ENCODE measurements at regions not wholly inside any gene's neighbourhood (a gene's known extent, or its start where the extent isn't known, plus 50 kb on each side); places are given as distances from the start of the nearest gene placed in this dataset.

DNA sequence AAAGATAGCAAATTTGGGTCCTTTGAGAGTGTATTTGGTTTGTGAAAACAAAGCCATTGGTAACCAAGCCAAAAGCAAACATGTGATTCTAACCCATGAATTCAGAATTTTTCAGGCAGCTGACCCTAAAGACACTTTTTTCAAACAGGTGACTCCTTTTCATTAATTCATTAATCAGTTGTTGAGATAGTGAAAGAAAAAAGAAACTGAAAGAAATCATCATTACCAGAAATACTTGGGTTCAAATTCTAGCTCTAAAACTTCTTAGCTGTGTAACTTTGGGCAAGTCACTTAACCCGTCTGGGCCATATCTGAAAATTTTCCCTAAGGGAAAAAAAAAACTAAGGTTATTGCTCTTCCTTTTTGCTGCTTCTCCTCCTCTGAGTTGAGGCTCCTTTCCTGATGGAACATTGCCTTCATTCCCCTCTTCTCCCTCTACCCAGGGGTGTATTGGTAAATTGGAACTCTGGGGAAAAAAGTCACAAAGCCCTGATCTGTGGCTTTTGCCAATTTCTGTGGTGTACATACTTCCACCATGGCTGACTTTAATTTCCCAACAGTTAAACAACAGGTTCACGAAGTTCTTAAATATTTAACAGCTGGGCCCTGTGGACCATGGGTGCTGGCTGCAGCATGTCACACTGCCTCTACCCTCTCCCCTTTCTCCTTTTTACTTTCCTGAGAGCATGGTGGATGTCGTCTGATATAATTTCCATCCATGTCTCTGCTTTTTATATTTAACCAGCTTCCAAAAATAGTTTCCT lies 120.3 kb downstream of the ASB7 start:
- no peaks in the 10 kb centered on the region for H3K27me3 ChIP-seq (ENCODE audit: insufficient read depth, low read length)
- no peak for DNase-seq
- H3K4me1 Mint-ChIP-seq: no peaks in the 10 kb centered on the region
- no peaks in the 10 kb centered on the region for H3K9me3 ChIP-seq (ENCODE audit: control insufficient read depth in 1 of 2, low read length in 2 of 2)
- H3K4me1 ChIP-seq (ENCODE audit: insufficient read depth, low read length): no peaks in the 10 kb centered on the region
- intact Hi-C loops (cut with micrococcal nuclease): no loop called here
- peak overlapping the region in 1 of 7 donors; percentile 62 for H3K27ac Mint-ChIP-seq
- no peaks in the 10 kb centered on the region for H3K36me3 Mint-ChIP-seq
- H3K4me3 Mint-ChIP-seq: no peak overlapping the region
- ChIA-PET POLR2A (ENCODE audit: partially characterized antibody) (no interaction called here), CTCF (ENCODE audit: partially characterized antibody) (no interaction called here)
- H3K27ac ChIP-seq (ENCODE audit: low read depth, low read length): no peak overlapping the region
- H3K9me3 Mint-ChIP-seq: no peaks in the 10 kb centered on the region
- H3K4me3 ChIP-seq (ENCODE audit: low read length in 2 of 2): no peak overlapping the region
- H3K36me3 ChIP-seq (ENCODE audit: insufficient read depth, low read length): no peaks in the 10 kb centered on the region
- H3K27me3 Mint-ChIP-seq: peaks cover 2 to 3% of the 10 kb centered on the region in 2 donors

DNA sequence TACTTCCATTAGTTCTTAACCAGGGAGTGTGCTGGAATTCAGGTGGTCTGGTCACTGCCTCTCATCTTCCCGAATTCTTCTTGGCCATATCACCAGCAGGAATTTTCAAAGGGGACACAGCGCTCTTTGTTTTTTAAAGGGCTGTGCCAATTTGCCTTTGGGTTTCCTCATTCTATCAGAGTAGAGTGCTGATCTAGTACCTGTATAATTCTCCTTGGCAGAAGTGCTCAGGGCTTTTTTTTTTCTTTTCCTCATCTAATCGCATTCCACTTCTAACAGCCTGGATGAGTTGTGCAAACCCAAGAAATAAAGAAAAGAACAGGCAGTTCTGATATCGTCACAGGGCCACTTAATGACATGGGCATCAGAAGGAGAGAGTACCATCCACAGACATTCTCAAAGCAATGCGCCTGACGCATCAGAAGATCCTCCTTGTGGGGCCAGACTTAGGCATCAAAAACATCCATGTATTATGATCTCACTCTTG lies 121.0 kb downstream of the ASB7 start:
- no peak overlapping the region for H3K27ac ChIP-seq (ENCODE audit: low read depth, low read length)
- CTCF ChIA-PET (ENCODE audit: partially characterized antibody): no interaction called here
- no peak for DNase-seq
- H3K4me1 Mint-ChIP-seq: no peaks in the 10 kb centered on the region
- intact Hi-C loops (cut with micrococcal nuclease): no loop called here
- H3K36me3 Mint-ChIP-seq: no peaks in the 10 kb centered on the region
- H3K27ac Mint-ChIP-seq: no peak overlapping the region
- peaks cover 1 to 4% of the 10 kb centered on the region in 2 donors for H3K27me3 Mint-ChIP-seq
- no peaks in the 10 kb centered on the region for H3K9me3 Mint-ChIP-seq
- POLR2A ChIA-PET (ENCODE audit: partially characterized antibody): no interaction called here
- H3K27me3 ChIP-seq (ENCODE audit: insufficient read depth, low read length): no peaks in the 10 kb centered on the region
- no peaks in the 10 kb centered on the region for H3K9me3 ChIP-seq (ENCODE audit: control insufficient read depth in 1 of 2, low read length in 2 of 2)
- H3K4me3 Mint-ChIP-seq: no peak overlapping the region
- H3K36me3 ChIP-seq (ENCODE audit: insufficient read depth, low read length): no peaks in the 10 kb centered on the region
- H3K4me3 ChIP-seq (ENCODE audit: low read length in 2 of 2): no peak overlapping the region
- H3K4me1 ChIP-seq (ENCODE audit: insufficient read depth, low read length): no peaks in the 10 kb centered on the region

DNA sequence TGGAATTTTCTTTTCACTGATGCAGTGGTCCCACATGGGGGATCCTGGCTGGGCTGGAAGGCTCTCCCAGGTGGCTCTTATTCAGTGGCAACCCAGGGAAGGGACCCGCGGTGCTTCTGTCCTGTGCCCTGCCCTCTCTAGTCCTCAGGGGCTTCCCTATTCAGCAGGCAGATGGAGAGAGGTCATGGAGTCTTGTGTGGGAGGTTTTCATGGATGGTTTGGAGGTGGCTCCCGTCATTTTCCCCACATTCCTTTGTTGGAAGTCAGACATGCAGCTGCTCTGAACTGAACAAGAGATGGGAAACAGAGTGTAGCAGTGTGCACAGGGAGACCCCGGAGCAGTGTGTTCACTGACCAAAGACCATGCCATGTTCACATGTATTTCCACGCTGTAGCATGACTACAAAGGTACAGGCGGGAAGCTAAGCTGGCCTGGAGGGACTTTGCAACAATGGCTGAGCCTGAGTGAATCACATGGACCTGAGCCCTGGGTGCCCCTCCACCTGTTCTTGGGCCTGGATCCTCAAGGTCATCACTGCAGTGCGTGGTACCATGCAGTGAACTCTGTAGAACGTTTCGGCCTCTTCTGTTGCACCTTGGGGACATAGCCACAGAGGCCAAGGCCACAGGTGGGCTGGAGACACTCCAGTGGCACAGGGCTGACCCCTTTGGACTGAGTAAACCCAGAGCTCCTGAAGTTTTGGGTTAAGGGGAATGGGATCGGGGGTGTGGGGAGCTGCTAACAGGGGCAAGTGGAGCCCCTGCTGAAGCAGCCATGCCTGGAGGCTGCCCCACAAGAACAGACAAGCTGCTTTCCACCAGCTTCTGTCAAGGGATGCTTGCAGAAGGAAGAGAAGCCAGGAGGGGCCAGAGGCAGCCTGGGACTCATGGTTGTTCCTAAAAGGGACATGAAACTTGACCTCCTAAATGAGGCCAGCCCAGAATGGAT lies 123.0 kb downstream of the ASB7 start:
- Mint-ChIP-seq H3K27ac (no peak overlapping the region), H3K4me3 (no peak overlapping the region)
- POLR2A ChIA-PET (ENCODE audit: partially characterized antibody): no interaction called here

DNA sequence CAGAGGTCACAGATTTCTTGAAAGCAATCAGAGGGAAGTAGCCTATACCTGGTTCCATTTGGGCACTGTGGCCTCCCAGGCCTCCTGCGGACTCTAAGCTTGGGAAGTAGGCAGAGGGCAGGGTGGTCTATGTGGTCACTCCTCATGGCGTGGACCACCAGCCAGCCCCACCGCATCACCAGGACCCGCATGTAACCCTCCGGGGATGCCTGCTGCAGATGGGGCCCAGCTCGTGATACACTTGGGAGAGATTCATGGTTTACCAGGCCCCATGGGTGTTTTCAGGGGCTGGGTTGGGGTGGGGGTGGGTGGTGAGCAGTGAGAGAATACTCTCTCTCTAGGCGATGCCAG lies 123.7 kb downstream of the ASB7 start:
- ChIA-PET POLR2A (ENCODE audit: partially characterized antibody) (no interaction called here), CTCF (ENCODE audit: partially characterized antibody) (no interaction called here)
- Histone ChIP-seq H3K36me3 (ENCODE audit: insufficient read depth, low read length) (no peaks in the 10 kb centered on the region), H3K27me3 (ENCODE audit: insufficient read depth, low read length) (no peaks in the 10 kb centered on the region), H3K9me3 (ENCODE audit: control insufficient read depth in 1 of 2, low read length in 2 of 2) (no peaks in the 10 kb centered on the region), H3K27ac (ENCODE audit: low read depth, low read length) (no peak overlapping the region), H3K4me1 (ENCODE audit: insufficient read depth, low read length) (no peaks in the 10 kb centered on the region), H3K4me3 (ENCODE audit: low read length in 2 of 2) (no peak overlapping the region)
- peaks cover 1 to 2% of the 10 kb centered on the region in 2 donors for H3K27me3 Mint-ChIP-seq
- DNase-seq: no peak
- H3K36me3 Mint-ChIP-seq: no peaks in the 10 kb centered on the region
- H3K4me1 Mint-ChIP-seq: no peaks in the 10 kb centered on the region
- no peak overlapping the region for H3K4me3 Mint-ChIP-seq
- no peaks in the 10 kb centered on the region for H3K9me3 Mint-ChIP-seq
- intact Hi-C loops (cut with micrococcal nuclease): no loop called here
- H3K27ac Mint-ChIP-seq: no peak overlapping the region

More for the DNA sequence above, 123.0 kb downstream of the ASB7 start:
- no peaks in the 10 kb centered on the region for H3K9me3 Mint-ChIP-seq
- Histone ChIP-seq H3K36me3 (ENCODE audit: insufficient read depth, low read length) (no peaks in the 10 kb centered on the region), H3K27me3 (ENCODE audit: insufficient read depth, low read length) (no peaks in the 10 kb centered on the region), H3K9me3 (ENCODE audit: control insufficient read depth in 1 of 2, low read length in 2 of 2) (no peaks in the 10 kb centered on the region), H3K4me1 (ENCODE audit: insufficient read depth, low read length) (no peaks in the 10 kb centered on the region), H3K27ac (ENCODE audit: low read depth, low read length) (no peak overlapping the region), H3K4me3 (ENCODE audit: low read length in 2 of 2) (no peak overlapping the region)
- CTCF ChIA-PET (ENCODE audit: partially characterized antibody): no interaction called here
- no peak for DNase-seq
- no peaks in the 10 kb centered on the region for H3K4me1 Mint-ChIP-seq
- intact Hi-C loops (cut with micrococcal nuclease): no loop called here
- H3K27me3 Mint-ChIP-seq: peaks cover 1 to 2% of the 10 kb centered on the region in 2 donors
- H3K36me3 Mint-ChIP-seq: no peaks in the 10 kb centered on the region

DNA sequence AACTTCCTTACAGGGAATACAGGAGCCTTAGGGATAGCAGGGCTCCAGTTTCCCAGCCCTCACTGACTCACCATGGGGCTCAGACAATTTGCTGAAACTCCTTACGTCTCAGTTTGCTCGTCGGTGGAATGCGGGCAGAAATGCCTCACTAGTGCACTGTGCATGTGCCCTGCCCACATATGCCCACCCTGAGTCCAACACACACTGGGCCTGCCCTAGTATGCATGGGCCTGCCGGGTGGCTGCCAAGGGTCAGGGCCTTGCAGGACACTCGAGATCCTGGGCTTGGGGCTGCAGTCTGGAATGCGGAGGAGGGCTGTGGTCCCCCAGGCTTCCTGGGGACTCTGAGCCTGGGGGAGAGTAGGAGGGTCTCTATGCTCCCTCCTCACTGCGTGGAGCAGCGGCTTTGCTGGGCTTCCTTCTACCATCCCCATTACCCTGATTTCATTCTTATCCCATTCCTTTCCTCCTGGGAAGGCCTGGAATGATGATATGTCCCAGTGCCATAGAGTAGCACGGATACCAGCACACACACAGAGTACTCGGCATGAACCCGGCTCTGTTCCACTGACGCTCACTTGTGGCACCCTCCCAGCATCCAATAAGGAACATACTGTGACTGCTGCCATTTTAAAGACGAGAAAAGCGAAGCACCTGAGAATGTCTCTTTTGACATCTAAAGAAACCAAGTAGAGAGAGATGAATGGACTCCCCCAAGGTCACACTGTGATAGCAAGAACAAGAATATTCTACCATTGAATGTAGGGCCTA lies 124.2 kb downstream of the ASB7 start:
- H3K27ac Mint-ChIP-seq: no peak overlapping the region
- Histone ChIP-seq H3K4me1 (ENCODE audit: insufficient read depth, low read length) (no peaks in the 10 kb centered on the region), H3K9me3 (ENCODE audit: control insufficient read depth in 1 of 2, low read length in 2 of 2) (no peaks in the 10 kb centered on the region), H3K27ac (ENCODE audit: low read depth, low read length) (no peak overlapping the region), H3K36me3 (ENCODE audit: insufficient read depth, low read length) (no peaks in the 10 kb centered on the region), H3K27me3 (ENCODE audit: insufficient read depth, low read length) (no peaks in the 10 kb centered on the region), H3K4me3 (ENCODE audit: low read length in 2 of 2) (no peak overlapping the region)
- no peaks in the 10 kb centered on the region for H3K36me3 Mint-ChIP-seq
- no peak overlapping the region for H3K4me3 Mint-ChIP-seq
- CTCF ChIA-PET (ENCODE audit: partially characterized antibody): no interaction called here
- DNase-seq: no peak
- no peaks in the 10 kb centered on the region for H3K9me3 Mint-ChIP-seq
- H3K27me3 Mint-ChIP-seq: peaks cover 1 to 2% of the 10 kb centered on the region in 2 donors
- POLR2A ChIA-PET (ENCODE audit: partially characterized antibody): no interaction called here
- intact Hi-C loops (cut with micrococcal nuclease): no loop called here
- no peaks in the 10 kb centered on the region for H3K4me1 Mint-ChIP-seq

DNA sequence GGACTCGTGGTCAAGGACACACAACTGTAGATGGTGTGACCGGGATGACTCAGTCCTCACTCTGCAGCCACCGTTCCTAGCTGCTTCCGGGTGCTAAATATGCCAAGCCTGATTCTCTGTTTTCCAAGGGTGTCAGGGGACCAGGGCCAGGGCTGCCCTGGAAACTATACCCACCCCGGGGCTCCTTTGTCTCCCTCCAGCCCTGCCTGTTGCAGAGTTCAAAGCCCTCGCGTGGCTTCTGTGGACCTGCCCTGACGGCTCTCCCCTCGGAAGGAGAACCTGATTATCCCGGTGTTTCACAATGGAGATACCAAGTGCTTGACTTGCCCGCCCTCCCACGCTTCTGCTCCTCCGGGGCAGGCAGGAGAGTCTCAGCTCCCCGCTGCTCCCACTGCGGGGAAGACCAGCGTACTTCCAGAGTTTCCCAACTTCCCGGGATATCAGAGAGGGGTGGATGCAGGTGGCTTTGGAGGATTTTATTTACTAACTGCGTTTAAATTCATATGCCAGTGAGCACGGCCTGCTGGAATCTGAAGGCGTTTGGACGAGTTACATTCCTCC lies 125.0 kb downstream of the ASB7 start:
- POLR2A ChIA-PET (ENCODE audit: partially characterized antibody): no interaction called here
- H3K27ac ChIP-seq (ENCODE audit: low read depth, low read length): no peak overlapping the region
- no peak for DNase-seq
- no peaks in the 10 kb centered on the region for H3K4me1 ChIP-seq (ENCODE audit: insufficient read depth, low read length)
- no peaks in the 10 kb centered on the region for H3K36me3 ChIP-seq (ENCODE audit: insufficient read depth, low read length)
- intact Hi-C loops (cut with micrococcal nuclease): no loop called here
- no peaks in the 10 kb centered on the region for H3K9me3 ChIP-seq (ENCODE audit: control insufficient read depth in 1 of 2, low read length in 2 of 2)
- Mint-ChIP-seq H3K9me3 (no peaks in the 10 kb centered on the region), H3K4me1 (no peaks in the 10 kb centered on the region), H3K4me3 (no peak overlapping the region), H3K27me3 (peaks cover 1 to 2% of the 10 kb centered on the region in 2 donors), H3K27ac (no peak overlapping the region), H3K36me3 (no peaks in the 10 kb centered on the region)
- CTCF ChIA-PET (ENCODE audit: partially characterized antibody): no interaction called here
- H3K27me3 ChIP-seq (ENCODE audit: insufficient read depth, low read length): no peaks in the 10 kb centered on the region
- H3K4me3 ChIP-seq (ENCODE audit: low read length in 2 of 2): no peak overlapping the region

All from CD4-positive, alpha-beta memory T cell (primary cell).